WTC11 (cell line): ENCODE measurements at regions not wholly inside any gene's neighbourhood (a gene's known extent, or its start where the extent isn't known, plus 50 kb on each side); places are given as distances from the start of the nearest gene placed in this dataset.

Source experiments
- ATAC-seq: fragments of 200-7000 bp; cut with Tn5 transposase; 2 replicates; pipeline ENCODE4 v1.10.0; 2021; ENCODE audit warnings: mild to moderate bottlenecking, moderate library complexity
- CTCF ChIA-PET: fragments of 300-600 bp; sonication (Branson Sonifier 250); formaldehyde crosslinking; loops from one replicate; lab custom pipeline; 2021; ENCODE audit warnings: antibody characterized with exemption; lab: Charles Lee
- POLR2A ChIA-PET: fragments of 350-600 bp; sonication (Branson Sonifier 250); formaldehyde crosslinking; loops from one replicate; lab custom pipeline; 2021; ENCODE audit warnings: antibody characterized with exemption; lab: Charles Lee
- DNase-seq: peaks from one replicate; pipeline ENCODE4 v3.0.0; 2021; ENCODE audit warnings: low spot score
- H3K27ac Mint-ChIP-seq: 2 replicates; pipeline ENCODE4 v1.8.0; 2021; ENCODE audit warnings: mixed read lengths
- H3K27me3 Mint-ChIP-seq: 2 replicates; pipeline ENCODE4 v1.8.0; 2021; ENCODE audit warnings: low read depth, mild to moderate bottlenecking, moderate library complexity, mixed read lengths
- H3K36me3 Mint-ChIP-seq: 2 replicates; pipeline ENCODE4 v1.8.0; 2021; ENCODE audit warnings: mixed read lengths
- H3K4me1 Mint-ChIP-seq: 2 replicates; pipeline ENCODE4 v1.8.0; 2022; ENCODE audit warnings: mixed read lengths
- H3K4me3 Mint-ChIP-seq: 2 replicates; pipeline ENCODE4 v1.8.0; 2021; ENCODE audit warnings: mild to moderate bottlenecking, moderate library complexity, mixed read lengths
- H3K9me3 Mint-ChIP-seq: 2 replicates; pipeline ENCODE4 v1.8.0; 2021; ENCODE audit warnings: mixed read lengths
- CBFB ChIP-seq: sonication (generic); formaldehyde crosslinking; IDR thresholded peaks from 2 replicates; pipeline ENCODE4 v1.8.1; 2022; ENCODE audit warnings: mild to moderate bottlenecking, low read depth, missing genetic modification reagents
- GTF2I ChIP-seq: fragments of 250-450 bp; sonication (Bioruptor Pico); conservative IDR thresholded peaks from 2 replicates; pipeline ENCODE4 v1.4.0; 2021; ENCODE audit warnings: mild to moderate bottlenecking
- IRF2 ChIP-seq: sonication (generic); formaldehyde crosslinking; IDR thresholded peaks from 2 replicates; pipeline ENCODE4 v1.8.0; 2022; ENCODE audit warnings: low read depth, missing genetic modification reagents, borderline replicate concordance
- RELA ChIP-seq: sonication (generic); formaldehyde crosslinking; IDR thresholded peaks from 2 replicates; pipeline ENCODE4 v1.8.1; 2022; ENCODE audit warnings: missing genetic modification reagents, mild to moderate bottlenecking, borderline replicate concordance
- SMAD3 ChIP-seq: sonication (generic); formaldehyde crosslinking; IDR thresholded peaks from 2 replicates; pipeline ENCODE4 v1.8.0; 2022; ENCODE audit warnings: missing genetic modification reagents, mild to moderate bottlenecking, borderline replicate concordance
- SP1 ChIP-seq: sonication (generic); formaldehyde crosslinking; conservative IDR thresholded peaks from 2 replicates; pipeline ENCODE4 v1.8.1; 2022; ENCODE audit warnings: missing genetic modification reagents
- TCF7 ChIP-seq: sonication (generic); formaldehyde crosslinking; IDR thresholded peaks from 2 replicates; pipeline ENCODE4 v1.8.0; 2022; ENCODE audit warnings: mild to moderate bottlenecking, low read depth, missing genetic modification reagents, moderate library complexity
- ZNF232 ChIP-seq: sonication (generic); formaldehyde crosslinking; IDR thresholded peaks from 2 replicates; pipeline ENCODE4 v1.8.0; 2022; ENCODE audit warnings: mild to moderate bottlenecking, missing genetic modification reagents
- ZNF263 ChIP-seq: sonication (generic); formaldehyde crosslinking; IDR thresholded peaks from 2 replicates; pipeline ENCODE4 v1.8.1; 2022; ENCODE audit warnings: low read depth, mild to moderate bottlenecking, moderate library complexity, missing genetic modification reagents
- TF ChIP-seq, protein P1 (sequence below): sonication (generic); formaldehyde crosslinking; IDR thresholded peaks from 2 replicates; pipeline ENCODE4 v1.8.1; 2023; ENCODE audit warnings: mild to moderate bottlenecking, missing genetic modification reagents, moderate library complexity
- TF ChIP-seq, protein P2 (sequence below): fragments of 250-450 bp; sonication (Bioruptor Pico); IDR thresholded peaks from 2 replicates; pipeline ENCODE4 v1.9.0; 2021; ENCODE audit warnings: moderate library complexity, mild to moderate bottlenecking, inconsistent platforms, borderline replicate concordance
- TF ChIP-seq, protein P3 (sequence below): fragments of 250-450 bp; sonication (Bioruptor Pico); IDR thresholded peaks from 2 replicates; pipeline ENCODE4 v1.9.0; 2021; ENCODE audit warnings: mild to moderate bottlenecking, borderline replicate concordance
- TF ChIP-seq, protein P4 (sequence below): sonication (generic); formaldehyde crosslinking; conservative IDR thresholded peaks from 2 replicates; pipeline ENCODE4 v1.8.1; 2023; ENCODE audit warnings: mild to moderate bottlenecking, low read depth, missing genetic modification reagents, moderate library complexity
- TF ChIP-seq, protein P5 (sequence below): sonication (generic); formaldehyde crosslinking; IDR thresholded peaks from 2 replicates; pipeline ENCODE4 v1.8.0; 2022; ENCODE audit warnings: mild to moderate bottlenecking, missing genetic modification reagents
- TF ChIP-seq, protein P6 (sequence below): sonication (generic); formaldehyde crosslinking; IDR thresholded peaks from 2 replicates; pipeline ENCODE4 v1.8.0; 2022; ENCODE audit warnings: mild to moderate bottlenecking, missing genetic modification reagents
- TF ChIP-seq, protein P7 (sequence below): sonication (generic); formaldehyde crosslinking; IDR thresholded peaks from 2 replicates; pipeline ENCODE4 v1.8.0; 2022; ENCODE audit warnings: mild to moderate bottlenecking, missing genetic modification reagents
- TF ChIP-seq, protein P8 (sequence below): sonication (generic); formaldehyde crosslinking; IDR thresholded peaks from 2 replicates; pipeline ENCODE4 v1.8.0; 2022; ENCODE audit warnings: missing genetic modification reagents

DNA sequence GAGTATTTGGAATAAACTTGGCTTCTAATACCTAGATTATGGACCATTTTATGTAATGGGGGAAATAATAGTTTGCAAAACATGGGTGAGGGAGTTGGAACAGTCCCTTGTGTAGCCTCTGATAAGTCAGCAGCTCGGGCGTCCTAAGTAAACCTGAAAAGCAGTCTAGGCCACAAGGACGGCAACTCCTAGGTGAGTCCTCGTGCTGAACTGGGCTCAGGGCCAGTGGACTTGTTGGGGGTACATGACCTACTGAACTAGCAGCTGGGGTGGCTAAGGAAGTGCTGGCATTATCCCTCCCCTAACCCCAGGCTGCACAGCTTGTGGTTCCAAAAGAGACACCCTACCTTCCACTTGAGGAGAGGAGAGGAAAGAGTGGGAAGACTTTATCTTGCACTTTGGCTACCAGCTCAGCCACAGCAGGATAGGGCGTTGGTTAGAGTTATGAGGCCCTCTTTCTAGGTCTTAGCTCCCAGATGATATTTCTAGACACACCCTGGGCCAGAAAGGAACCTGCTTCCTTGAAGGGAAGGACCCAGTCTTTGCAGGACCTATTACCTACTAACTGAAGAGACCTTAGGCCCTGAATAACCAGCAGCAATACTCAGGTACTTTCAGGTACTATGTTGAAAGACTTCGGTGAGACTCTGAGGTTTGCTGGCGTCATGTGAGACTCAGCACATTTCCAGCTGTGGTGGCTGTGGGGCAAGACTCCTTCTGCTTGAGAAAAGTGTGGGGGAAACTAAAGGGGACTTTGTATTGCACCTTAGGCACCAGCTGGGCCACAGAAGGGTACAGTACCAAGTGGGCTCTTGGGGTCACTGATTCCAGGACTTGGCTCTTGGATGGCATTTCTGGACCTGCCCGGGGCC is 71.0 kb downstream of the AQP4 start:
- Mint-ChIP-seq H3K27me3 (no peaks in the 10 kb centered on the region; the same call in 1 of the 2 replicates), H3K9me3 (peaks cover 10% of the 10 kb centered on the region), H3K36me3 (no peaks in the 10 kb centered on the region), H3K4me1 (no peaks in the 10 kb centered on the region), H3K4me3 (no peak overlapping the region), H3K27ac (no peak overlapping the region)
- ChIA-PET CTCF (interaction anchor here (0.6 to 1.5 kb wide), 4 partner anchors 9 to 391 kb away, joined by 3 to 4 read pairs (median 4); partner anchors contain the start of gene CHST9), POLR2A (no interaction called here)
- no peak for DNase-seq
- no peak for ATAC-seq
- TF ChIP-seq, protein P1, sequence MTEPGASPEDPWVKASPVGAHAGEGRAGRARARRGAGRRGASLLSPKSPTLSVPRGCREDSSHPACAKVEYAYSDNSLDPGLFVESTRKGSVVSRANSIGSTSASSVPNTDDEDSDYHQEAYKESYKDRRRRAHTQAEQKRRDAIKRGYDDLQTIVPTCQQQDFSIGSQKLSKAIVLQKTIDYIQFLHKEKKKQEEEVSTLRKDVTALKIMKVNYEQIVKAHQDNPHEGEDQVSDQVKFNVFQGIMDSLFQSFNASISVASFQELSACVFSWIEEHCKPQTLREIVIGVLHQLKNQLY (CRISPR knock-in tag) = no peak
- TF ChIP-seq, protein P2, sequence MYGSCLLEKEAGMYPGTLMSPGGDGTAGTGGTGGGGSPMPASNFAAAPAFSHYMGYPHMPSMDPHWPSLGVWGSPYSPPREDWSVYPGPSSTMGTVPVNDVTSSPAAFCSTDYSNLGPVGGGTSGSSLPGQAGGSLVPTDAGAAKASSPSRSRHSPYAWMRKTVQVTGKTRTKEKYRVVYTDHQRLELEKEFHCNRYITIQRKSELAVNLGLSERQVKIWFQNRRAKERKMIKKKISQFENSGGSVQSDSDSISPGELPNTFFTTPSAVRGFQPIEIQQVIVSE = no peak

DNA sequence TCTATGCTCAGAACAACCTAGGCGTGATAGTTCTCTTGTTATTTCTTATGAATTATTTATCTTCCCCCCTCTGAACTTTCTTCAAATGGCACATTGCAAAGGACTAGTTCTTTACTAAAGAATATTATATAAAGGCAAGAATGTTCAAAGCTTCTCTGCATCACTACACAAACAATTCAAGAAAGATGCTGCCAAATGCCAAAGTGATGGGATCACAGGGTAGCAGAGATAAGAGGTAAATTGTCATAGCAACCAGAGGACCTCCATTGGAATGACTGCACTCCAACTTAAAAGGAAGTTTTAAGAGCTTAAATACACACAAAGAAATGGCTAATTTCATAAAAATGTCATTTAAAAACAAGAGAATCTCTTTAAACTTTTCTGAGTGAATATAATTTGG is 72.8 kb downstream of the AQP4 start:
- ChIA-PET CTCF (no interaction called here), POLR2A (no interaction called here)
- H3K4me1 Mint-ChIP-seq = no peaks in the 10 kb centered on the region
- ATAC-seq (no peak), DNase-seq (no peak)
- no peak overlapping the region for H3K4me3 Mint-ChIP-seq
- peaks cover 5% of the 10 kb centered on the region for H3K9me3 Mint-ChIP-seq
- no peak overlapping the region for H3K27ac Mint-ChIP-seq
- no peaks in the 10 kb centered on the region for H3K36me3 Mint-ChIP-seq
- no peaks in the 10 kb centered on the region; the same call in 1 of the 2 replicates for H3K27me3 Mint-ChIP-seq
- TF ChIP-seq ZNF263 (no peak), SMAD3 (CRISPR knock-in tag) (no peak), IRF2 (no peak), TCF7 (CRISPR knock-in tag) (no peak), CBFB (CRISPR knock-in tag) (no peak), GTF2I (CRISPR knock-in tag) (no peak), RELA (CRISPR knock-in tag) (no peak), ZNF232 (CRISPR knock-in tag) (no peak), SP1 (CRISPR knock-in tag) (no peak)
- TF ChIP-seq, protein P3, sequence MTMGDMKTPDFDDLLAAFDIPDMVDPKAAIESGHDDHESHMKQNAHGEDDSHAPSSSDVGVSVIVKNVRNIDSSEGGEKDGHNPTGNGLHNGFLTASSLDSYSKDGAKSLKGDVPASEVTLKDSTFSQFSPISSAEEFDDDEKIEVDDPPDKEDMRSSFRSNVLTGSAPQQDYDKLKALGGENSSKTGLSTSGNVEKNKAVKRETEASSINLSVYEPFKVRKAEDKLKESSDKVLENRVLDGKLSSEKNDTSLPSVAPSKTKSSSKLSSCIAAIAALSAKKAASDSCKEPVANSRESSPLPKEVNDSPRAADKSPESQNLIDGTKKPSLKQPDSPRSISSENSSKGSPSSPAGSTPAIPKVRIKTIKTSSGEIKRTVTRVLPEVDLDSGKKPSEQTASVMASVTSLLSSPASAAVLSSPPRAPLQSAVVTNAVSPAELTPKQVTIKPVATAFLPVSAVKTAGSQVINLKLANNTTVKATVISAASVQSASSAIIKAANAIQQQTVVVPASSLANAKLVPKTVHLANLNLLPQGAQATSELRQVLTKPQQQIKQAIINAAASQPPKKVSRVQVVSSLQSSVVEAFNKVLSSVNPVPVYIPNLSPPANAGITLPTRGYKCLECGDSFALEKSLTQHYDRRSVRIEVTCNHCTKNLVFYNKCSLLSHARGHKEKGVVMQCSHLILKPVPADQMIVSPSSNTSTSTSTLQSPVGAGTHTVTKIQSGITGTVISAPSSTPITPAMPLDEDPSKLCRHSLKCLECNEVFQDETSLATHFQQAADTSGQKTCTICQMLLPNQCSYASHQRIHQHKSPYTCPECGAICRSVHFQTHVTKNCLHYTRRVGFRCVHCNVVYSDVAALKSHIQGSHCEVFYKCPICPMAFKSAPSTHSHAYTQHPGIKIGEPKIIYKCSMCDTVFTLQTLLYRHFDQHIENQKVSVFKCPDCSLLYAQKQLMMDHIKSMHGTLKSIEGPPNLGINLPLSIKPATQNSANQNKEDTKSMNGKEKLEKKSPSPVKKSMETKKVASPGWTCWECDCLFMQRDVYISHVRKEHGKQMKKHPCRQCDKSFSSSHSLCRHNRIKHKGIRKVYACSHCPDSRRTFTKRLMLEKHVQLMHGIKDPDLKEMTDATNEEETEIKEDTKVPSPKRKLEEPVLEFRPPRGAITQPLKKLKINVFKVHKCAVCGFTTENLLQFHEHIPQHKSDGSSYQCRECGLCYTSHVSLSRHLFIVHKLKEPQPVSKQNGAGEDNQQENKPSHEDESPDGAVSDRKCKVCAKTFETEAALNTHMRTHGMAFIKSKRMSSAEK (CRISPR knock-in tag) = no peak
- TF ChIP-seq, protein P4, sequence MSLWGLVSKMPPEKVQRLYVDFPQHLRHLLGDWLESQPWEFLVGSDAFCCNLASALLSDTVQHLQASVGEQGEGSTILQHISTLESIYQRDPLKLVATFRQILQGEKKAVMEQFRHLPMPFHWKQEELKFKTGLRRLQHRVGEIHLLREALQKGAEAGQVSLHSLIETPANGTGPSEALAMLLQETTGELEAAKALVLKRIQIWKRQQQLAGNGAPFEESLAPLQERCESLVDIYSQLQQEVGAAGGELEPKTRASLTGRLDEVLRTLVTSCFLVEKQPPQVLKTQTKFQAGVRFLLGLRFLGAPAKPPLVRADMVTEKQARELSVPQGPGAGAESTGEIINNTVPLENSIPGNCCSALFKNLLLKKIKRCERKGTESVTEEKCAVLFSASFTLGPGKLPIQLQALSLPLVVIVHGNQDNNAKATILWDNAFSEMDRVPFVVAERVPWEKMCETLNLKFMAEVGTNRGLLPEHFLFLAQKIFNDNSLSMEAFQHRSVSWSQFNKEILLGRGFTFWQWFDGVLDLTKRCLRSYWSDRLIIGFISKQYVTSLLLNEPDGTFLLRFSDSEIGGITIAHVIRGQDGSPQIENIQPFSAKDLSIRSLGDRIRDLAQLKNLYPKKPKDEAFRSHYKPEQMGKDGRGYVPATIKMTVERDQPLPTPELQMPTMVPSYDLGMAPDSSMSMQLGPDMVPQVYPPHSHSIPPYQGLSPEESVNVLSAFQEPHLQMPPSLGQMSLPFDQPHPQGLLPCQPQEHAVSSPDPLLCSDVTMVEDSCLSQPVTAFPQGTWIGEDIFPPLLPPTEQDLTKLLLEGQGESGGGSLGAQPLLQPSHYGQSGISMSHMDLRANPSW (CRISPR knock-in tag) = no peak
- TF ChIP-seq, protein P5, sequence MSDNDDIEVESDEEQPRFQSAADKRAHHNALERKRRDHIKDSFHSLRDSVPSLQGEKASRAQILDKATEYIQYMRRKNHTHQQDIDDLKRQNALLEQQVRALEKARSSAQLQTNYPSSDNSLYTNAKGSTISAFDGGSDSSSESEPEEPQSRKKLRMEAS = no peak
- TF ChIP-seq, protein P6, sequence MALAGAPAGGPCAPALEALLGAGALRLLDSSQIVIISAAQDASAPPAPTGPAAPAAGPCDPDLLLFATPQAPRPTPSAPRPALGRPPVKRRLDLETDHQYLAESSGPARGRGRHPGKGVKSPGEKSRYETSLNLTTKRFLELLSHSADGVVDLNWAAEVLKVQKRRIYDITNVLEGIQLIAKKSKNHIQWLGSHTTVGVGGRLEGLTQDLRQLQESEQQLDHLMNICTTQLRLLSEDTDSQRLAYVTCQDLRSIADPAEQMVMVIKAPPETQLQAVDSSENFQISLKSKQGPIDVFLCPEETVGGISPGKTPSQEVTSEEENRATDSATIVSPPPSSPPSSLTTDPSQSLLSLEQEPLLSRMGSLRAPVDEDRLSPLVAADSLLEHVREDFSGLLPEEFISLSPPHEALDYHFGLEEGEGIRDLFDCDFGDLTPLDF (CRISPR knock-in tag) = no peak
- TF ChIP-seq, protein P7, sequence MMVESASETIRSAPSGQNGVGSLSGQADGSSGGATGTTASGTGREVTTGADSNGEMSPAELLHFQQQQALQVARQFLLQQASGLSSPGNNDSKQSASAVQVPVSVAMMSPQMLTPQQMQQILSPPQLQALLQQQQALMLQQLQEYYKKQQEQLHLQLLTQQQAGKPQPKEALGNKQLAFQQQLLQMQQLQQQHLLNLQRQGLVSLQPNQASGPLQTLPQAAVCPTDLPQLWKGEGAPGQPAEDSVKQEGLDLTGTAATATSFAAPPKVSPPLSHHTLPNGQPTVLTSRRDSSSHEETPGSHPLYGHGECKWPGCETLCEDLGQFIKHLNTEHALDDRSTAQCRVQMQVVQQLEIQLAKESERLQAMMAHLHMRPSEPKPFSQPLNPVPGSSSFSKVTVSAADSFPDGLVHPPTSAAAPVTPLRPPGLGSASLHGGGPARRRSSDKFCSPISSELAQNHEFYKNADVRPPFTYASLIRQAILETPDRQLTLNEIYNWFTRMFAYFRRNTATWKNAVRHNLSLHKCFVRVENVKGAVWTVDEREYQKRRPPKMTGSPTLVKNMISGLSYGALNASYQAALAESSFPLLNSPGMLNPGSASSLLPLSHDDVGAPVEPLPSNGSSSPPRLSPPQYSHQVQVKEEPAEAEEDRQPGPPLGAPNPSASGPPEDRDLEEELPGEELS (CRISPR knock-in tag) = no peak
- TF ChIP-seq, protein P8, sequence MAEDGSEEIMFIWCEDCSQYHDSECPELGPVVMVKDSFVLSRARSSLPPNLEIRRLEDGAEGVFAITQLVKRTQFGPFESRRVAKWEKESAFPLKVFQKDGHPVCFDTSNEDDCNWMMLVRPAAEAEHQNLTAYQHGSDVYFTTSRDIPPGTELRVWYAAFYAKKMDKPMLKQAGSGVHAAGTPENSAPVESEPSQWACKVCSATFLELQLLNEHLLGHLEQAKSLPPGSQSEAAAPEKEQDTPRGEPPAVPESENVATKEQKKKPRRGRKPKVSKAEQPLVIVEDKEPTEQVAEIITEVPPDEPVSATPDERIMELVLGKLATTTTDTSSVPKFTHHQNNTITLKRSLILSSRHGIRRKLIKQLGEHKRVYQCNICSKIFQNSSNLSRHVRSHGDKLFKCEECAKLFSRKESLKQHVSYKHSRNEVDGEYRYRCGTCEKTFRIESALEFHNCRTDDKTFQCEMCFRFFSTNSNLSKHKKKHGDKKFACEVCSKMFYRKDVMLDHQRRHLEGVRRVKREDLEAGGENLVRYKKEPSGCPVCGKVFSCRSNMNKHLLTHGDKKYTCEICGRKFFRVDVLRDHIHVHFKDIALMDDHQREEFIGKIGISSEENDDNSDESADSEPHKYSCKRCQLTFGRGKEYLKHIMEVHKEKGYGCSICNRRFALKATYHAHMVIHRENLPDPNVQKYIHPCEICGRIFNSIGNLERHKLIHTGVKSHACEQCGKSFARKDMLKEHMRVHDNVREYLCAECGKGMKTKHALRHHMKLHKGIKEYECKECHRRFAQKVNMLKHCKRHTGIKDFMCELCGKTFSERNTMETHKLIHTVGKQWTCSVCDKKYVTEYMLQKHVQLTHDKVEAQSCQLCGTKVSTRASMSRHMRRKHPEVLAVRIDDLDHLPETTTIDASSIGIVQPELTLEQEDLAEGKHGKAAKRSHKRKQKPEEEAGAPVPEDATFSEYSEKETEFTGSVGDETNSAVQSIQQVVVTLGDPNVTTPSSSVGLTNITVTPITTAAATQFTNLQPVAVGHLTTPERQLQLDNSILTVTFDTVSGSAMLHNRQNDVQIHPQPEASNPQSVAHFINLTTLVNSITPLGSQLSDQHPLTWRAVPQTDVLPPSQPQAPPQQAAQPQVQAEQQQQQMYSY (CRISPR knock-in tag) = no peak
